H1 (cell line): ENCODE measurements at regions not wholly inside any gene's neighbourhood (a gene's known extent, or its start where the extent isn't known, plus 50 kb on each side); places are given as distances from the start of the nearest gene placed in this dataset.

Experiments used
- CTCF ChIA-PET: fragments of 300-600 bp; sonication (Branson Sonifier 250); formaldehyde crosslinking; loops from one replicate; lab custom pipeline; 2021; ENCODE audit not compliant: partially characterized antibody; lab: Charles Lee
- POLR2A ChIA-PET: fragments of 300-600 bp; sonication (Branson Sonifier 250); formaldehyde crosslinking; loops from one replicate; lab custom pipeline; 2021; ENCODE audit warnings: inconsistent platforms; ENCODE audit not compliant: partially characterized antibody; lab: Charles Lee
- DNase-seq, 2 experiments: peaks; one replicate each; pipeline versions ENCODE4 v3.0.0 to v3.0.0-alpha.2; 2010 to 2022; ENCODE audit warnings: low spot score in 2 of 2, low read depth in 1 of 2, mixed read lengths in 1 of 2
- FAIRE-seq: peaks from 2 replicates; lab custom pipeline; 2011; peaks lifted over from hg19 to GRCh38; lab: Jason Lieb, UNC
- H2AFZ ChIP-seq: 2 replicates; pipeline ENCODE4 v1.8.1; 2012; ENCODE audit warnings: low read length, inconsistent platforms
- H2AK5ac ChIP-seq: 2 replicates; pipeline ENCODE4 v1.6.1; 2013; ENCODE audit warnings: low read depth, low read length
- H2BK120ac ChIP-seq: replicated peaks from 2 replicates; pipeline ENCODE3; 2013; ENCODE audit warnings: low read depth, low read length, inconsistent platforms
- H2BK12ac ChIP-seq: 2 replicates; pipeline ENCODE4 v1.6.1; 2013; ENCODE audit warnings: low read depth, low read length
- H2BK15ac ChIP-seq: 2 replicates; pipeline ENCODE4 v1.6.1; 2013; ENCODE audit warnings: low read length
- H2BK20ac ChIP-seq: 2 replicates; pipeline ENCODE4 v1.6.1; 2013; ENCODE audit warnings: low read length
- H2BK5ac ChIP-seq: 2 replicates; pipeline ENCODE4 v1.6.1; 2013; ENCODE audit warnings: low read depth, low read length
- H3K14ac ChIP-seq: 2 replicates; pipeline ENCODE4 v1.6.1; 2013; ENCODE audit warnings: inconsistent platforms; ENCODE audit not compliant: insufficient read length
- H3K18ac ChIP-seq: 2 replicates; pipeline ENCODE4 v1.6.1; 2013; ENCODE audit warnings: low read length; ENCODE audit errors: extremely low read depth
- H3K23ac ChIP-seq: 2 replicates; pipeline ENCODE4 v1.6.1; 2013; ENCODE audit warnings: inconsistent platforms; ENCODE audit not compliant: insufficient read length
- H3K23me2 ChIP-seq: 2 replicates; pipeline ENCODE4 v1.6.1; 2013; ENCODE audit warnings: low read depth, low read length
- H3K27ac ChIP-seq: 2 replicates; pipeline ENCODE4 v1.6.1; 2011; ENCODE audit warnings: low read depth, low read length, inconsistent platforms
- H3K27me3 ChIP-seq, 4 experiments: replicated peaks in 1 of 4; 1 replicate in 1 of 4; 2 replicates in 3 of 4; pipeline versions ENCODE4 v1.6.1 to v1.8.1; 2011 to 2013; ENCODE audit warnings: low read length in 3 of 4, mild to moderate bottlenecking in 3 of 4, inconsistent platforms in 2 of 4, mixed read lengths in 2 of 4, moderate library complexity in 1 of 4; ENCODE audit not compliant: control insufficient read depth in 3 of 4, insufficient read depth in 3 of 4; ENCODE audit errors: extremely low read depth in 1 of 4
- H3K36me3 ChIP-seq, 4 experiments: 2 replicates each; pipeline versions ENCODE4 v1.6.1 to v1.8.1; 2011 to 2013; ENCODE audit warnings: mild to moderate bottlenecking in 4 of 4, low read length in 3 of 4, moderate library complexity in 2 of 4, control low read depth in 1 of 4, inconsistent platforms in 1 of 4; ENCODE audit not compliant: insufficient read depth in 4 of 4, control insufficient read depth in 2 of 4
- H3K4ac ChIP-seq: replicated peaks from 2 replicates; pipeline ENCODE3; 2013; ENCODE audit warnings: low read length, low read depth, mixed read lengths, inconsistent platforms; ENCODE audit not compliant: insufficient read length
- H3K4me1 ChIP-seq, 4 experiments: replicated peaks in 1 of 4; 1 replicate in 1 of 4; 2 replicates in 3 of 4; pipeline versions ENCODE4 v1.6.1 to v1.8.1; 2011 to 2013; ENCODE audit warnings: low read length in 3 of 4, inconsistent platforms in 2 of 4, mixed read lengths in 1 of 4; ENCODE audit not compliant: insufficient read depth in 4 of 4, control insufficient read depth in 3 of 4
- H3K4me2 ChIP-seq, 2 experiments: 2 replicates each; pipeline versions ENCODE4 v1.6.1 to v1.8.1; 2011 to 2013; ENCODE audit warnings: low read depth in 2 of 2, low read length in 2 of 2, control low read depth in 1 of 2, inconsistent platforms in 1 of 2, mild to moderate bottlenecking in 1 of 2; ENCODE audit not compliant: insufficient read depth in 1 of 2
- H3K4me3 ChIP-seq, 4 experiments: fragments of 200-600, 300-600 bp in 1 of 4; sonication (generic), shearing (Covaris generic), sonication (Bioruptor Twin) in 1 of 4; 2 replicates each; pipeline versions ENCODE4 v1.5.1 to v1.8.1; 2011 to 2016; ENCODE audit warnings: low read length in 4 of 4, low read depth in 3 of 4, control low read depth in 2 of 4, inconsistent platforms in 2 of 4, mild to moderate bottlenecking in 2 of 4, mixed read lengths in 1 of 4, moderate library complexity in 1 of 4; ENCODE audit not compliant: insufficient read depth in 2 of 4; ENCODE audit errors: extremely low read depth in 1 of 4
- H3K56ac ChIP-seq: replicated peaks from 2 replicates; pipeline ENCODE3; 2013; ENCODE audit warnings: low read depth, mild to moderate bottlenecking, mixed read lengths, low read length, inconsistent platforms; ENCODE audit not compliant: insufficient read length
- H3K79me1 ChIP-seq: 2 replicates; pipeline ENCODE4 v1.6.1; 2013; ENCODE audit warnings: low read depth, low read length, control low read depth
- H3K79me2 ChIP-seq, 2 experiments: 2 replicates each; pipeline versions ENCODE4 v1.6.1 to v1.8.1; 2012 to 2013; ENCODE audit warnings: low read length in 2 of 2, mild to moderate bottlenecking in 2 of 2, inconsistent platforms in 1 of 2; ENCODE audit not compliant: insufficient read depth in 2 of 2, control insufficient read depth in 1 of 2
- H3K9ac ChIP-seq, 4 experiments: replicated peaks in 1 of 4; 1 replicate in 1 of 4; 2 replicates in 3 of 4; pipeline versions ENCODE4 v1.6.1 to v1.8.1; 2011 to 2013; ENCODE audit warnings: low read depth in 3 of 4, low read length in 3 of 4, control low read depth in 2 of 4, mild to moderate bottlenecking in 2 of 4, moderate library complexity in 2 of 4, inconsistent platforms in 1 of 4; ENCODE audit errors: extremely low read depth in 1 of 4
- H3K9me3 ChIP-seq, 2 experiments: 2 replicates each; pipeline versions ENCODE4 v1.6.1 to v1.8.1; 2012 to 2013; ENCODE audit warnings: mild to moderate bottlenecking in 2 of 2, moderate library complexity in 2 of 2, control low read depth in 1 of 2, inconsistent platforms in 1 of 2, low read depth in 1 of 2, low read length in 1 of 2, mixed read lengths in 1 of 2; ENCODE audit not compliant: insufficient read depth in 2 of 2
- H4K20me1 ChIP-seq, 2 experiments: replicated peaks in 1 of 2; 2 replicates each; pipeline versions ENCODE3 to v1.8.1; 2011 to 2013; ENCODE audit warnings: inconsistent platforms in 2 of 2, low read length in 2 of 2, mild to moderate bottlenecking in 1 of 2; ENCODE audit not compliant: insufficient read depth in 2 of 2, control insufficient read depth in 1 of 2
- H4K5ac ChIP-seq: 2 replicates; pipeline ENCODE4 v1.6.1; 2013; ENCODE audit warnings: low read length, low read depth, mixed read lengths, inconsistent platforms; ENCODE audit not compliant: insufficient read length
- H4K8ac ChIP-seq: 2 replicates; pipeline ENCODE4 v1.8.0; 2013; ENCODE audit warnings: mild to moderate bottlenecking, moderate library complexity, low read length, inconsistent platforms; ENCODE audit not compliant: insufficient read depth; ENCODE audit errors: extremely low read depth
- H4K91ac ChIP-seq: replicated peaks from 2 replicates; pipeline ENCODE3; 2013; ENCODE audit warnings: low read length, mixed read lengths, inconsistent platforms; ENCODE audit not compliant: insufficient read length
- ATF3 ChIP-seq: IDR thresholded peaks from 2 replicates; pipeline ENCODE4 v1.6.1; 2011; ENCODE audit warnings: low read depth, mild to moderate bottlenecking, low read length; ENCODE audit not compliant: insufficient read depth
- BACH1 ChIP-seq: IDR thresholded peaks from 2 replicates; pipeline ENCODE4 v1.6.1; 2012; ENCODE audit warnings: low read length, improper control_type of control experiment
- CEBPB ChIP-seq: IDR thresholded peaks from 2 replicates; pipeline ENCODE4 v1.6.1; 2012; ENCODE audit warnings: low read depth, low read length
- FOSL1 ChIP-seq: IDR thresholded peaks from 2 replicates; pipeline ENCODE4 v1.6.1; 2011; ENCODE audit warnings: mild to moderate bottlenecking, low read depth, low read length, moderate library complexity; ENCODE audit not compliant: insufficient read depth
- HDAC6 ChIP-seq: IDR thresholded peaks from one replicate; pipeline ENCODE4 v1.7.1; 2012; ENCODE audit warnings: low read depth, mild to moderate bottlenecking, inconsistent platforms, low read length, moderate library complexity
- KDM1A ChIP-seq: fragments of 200-600, 300-600 bp; sonication (generic); IDR thresholded peaks from 2 replicates; pipeline ENCODE4 v1.7.1; 2016; ENCODE audit warnings: mild to moderate bottlenecking, low read length, borderline replicate concordance
- RBBP5 ChIP-seq: IDR thresholded peaks from 2 replicates; pipeline ENCODE4 v1.7.1; 2012; ENCODE audit warnings: low read depth, mild to moderate bottlenecking, inconsistent platforms, low read length, moderate library complexity, borderline replicate concordance
- SRF ChIP-seq: IDR thresholded peaks from 2 replicates; pipeline ENCODE4 v1.6.1; 2011; ENCODE audit warnings: mild to moderate bottlenecking, low read depth, low read length, moderate library complexity
- YY1 ChIP-seq: IDR thresholded peaks from 2 replicates; pipeline ENCODE4 v1.6.1; 2011; ENCODE audit warnings: low read depth, mild to moderate bottlenecking, low read length
- WGBS, 2 experiments: shearing (Covaris generic) in 1 of 2; methylation state at CpG; one replicate each; pipeline versions ENCODE4 v1.1.6 to v1.1.7; 2013 to 2015; ENCODE audit warnings: low lambda C conversion rate in 2 of 2, mixed read lengths in 2 of 2, inconsistent platforms in 1 of 2, low coverage in 1 of 2, missing lambda C conversion rate in 1 of 2; ENCODE audit not compliant: insufficient replicate concordance in 2 of 2, insufficient coverage in 1 of 2, insufficient read length in 1 of 2; ENCODE audit errors: extremely low coverage in 1 of 2, missing lambda C conversion rate in 1 of 2; 5-methylcytosine and 5-hydroxymethylcytosine counted together
- TF ChIP-seq, protein P1 (sequence below): IDR thresholded peaks from 2 replicates; pipeline ENCODE4 v1.6.1; 2012; ENCODE audit warnings: inconsistent platforms

DNA sequence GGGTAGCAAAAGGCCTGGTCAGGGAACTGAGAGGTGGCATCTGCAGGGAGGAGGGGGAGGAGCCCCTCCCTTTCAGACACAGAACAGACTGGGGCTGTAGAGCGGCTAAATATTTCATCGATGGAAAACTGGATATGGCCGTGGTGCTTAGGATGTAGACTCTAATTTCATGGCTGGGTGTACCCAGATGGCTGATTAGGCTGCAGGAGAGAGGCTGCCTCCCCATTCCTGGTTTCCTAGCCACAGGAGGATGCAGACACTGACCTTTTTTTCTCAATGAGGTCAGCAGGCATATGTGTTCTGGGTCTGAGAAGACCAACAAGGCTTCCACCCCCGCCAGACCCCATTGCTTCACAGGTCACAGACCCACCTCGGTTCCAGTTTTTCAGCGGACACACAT is 58.1 kb upstream of the CALM2 start:
- FAIRE-seq: no peak

More for the DNA sequence above, 58.1 kb upstream of the CALM2 start:
- Histone ChIP-seq H3K23ac (no peak overlapping the region), H4K5ac (no peak overlapping the region), H3K14ac (no peak overlapping the region), H3K79me1 (no peaks in the 10 kb centered on the region), H4K91ac (no peak overlapping the region), H2BK120ac (no peak overlapping the region), H3K23me2 (no peaks in the 10 kb centered on the region), H2BK5ac (no peak overlapping the region), H2BK20ac (0 out of 2 replicates have a peak overlapping the region, but pooled peaks have one; percentile 26)
- CTCF ChIA-PET: no interaction called here
- no peak for DNase-seq
- TF ChIP-seq KDM1A (no peak), YY1 (no peak), BACH1 (no peak), HDAC6 (no peak), CEBPB (no peak), FOSL1 (no peak), ATF3 (no peak), RBBP5 (no peak), SRF (no peak)
- TF ChIP-seq, protein P1, sequence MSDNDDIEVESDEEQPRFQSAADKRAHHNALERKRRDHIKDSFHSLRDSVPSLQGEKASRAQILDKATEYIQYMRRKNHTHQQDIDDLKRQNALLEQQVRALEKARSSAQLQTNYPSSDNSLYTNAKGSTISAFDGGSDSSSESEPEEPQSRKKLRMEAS: no peak
- TF ChIP-seq, all 59 proteins: peak for 0
- POLR2A ChIA-PET: no interaction called here
- no peak overlapping the region for H3K56ac ChIP-seq
- no peak overlapping the region for H3K4me2 ChIP-seq
- no peak overlapping the region for H3K4ac ChIP-seq
- no peak overlapping the region for H2BK12ac ChIP-seq
- no peak overlapping the region for H4K8ac ChIP-seq
- no peak overlapping the region for H3K27ac ChIP-seq
- no peak overlapping the region for H2AK5ac ChIP-seq
- no peaks in the 10 kb centered on the region for H4K20me1 ChIP-seq
- H2AFZ ChIP-seq: no peak overlapping the region
- peaks cover 4 to 18% (median 15%) of the 10 kb centered on the region in 4 experiments for H3K4me1 ChIP-seq
- no peak overlapping the region for H3K18ac ChIP-seq
- no peak overlapping the region for H2BK15ac ChIP-seq
- no peaks in the 10 kb centered on the region for H3K79me2 ChIP-seq
- no peaks in the 10 kb centered on the region; a peak in 1 of 7 replicates for H3K27me3 ChIP-seq
- no peak overlapping the region for H3K4me3 ChIP-seq
- H3K36me3 ChIP-seq: no peaks in the 10 kb centered on the region
- 94% methylated on average over 6 of the region's 6 CpGs; no CpG with 5 or more reads in 1 of the 2 experiments for WGBS, 2 experiments
- H3K9me3 ChIP-seq: no peaks in the 10 kb centered on the region
- no peak overlapping the region for H3K9ac ChIP-seq
